GM12891 (cell line): ENCODE measurements at regions not wholly inside any gene's neighbourhood (a gene's known extent, or its start where the extent isn't known, plus 50 kb on each side); places are given as distances from the start of the nearest gene placed in this dataset.

ENCODE experiments used
- PAX5 ChIP-seq: IDR thresholded peaks from 2 replicates; pipeline ENCODE4 v1.6.1; 2011; ENCODE audit warnings: low read length, moderate library complexity, mild to moderate bottlenecking; ENCODE audit not compliant: insufficient read depth, severe bottlenecking
- POLR2A ChIP-seq: IDR thresholded peaks from 2 replicates; pipeline ENCODE4 v1.6.1; 2011; ENCODE audit warnings: low read depth, low read length, control low read depth
- POLR2AphosphoS5 ChIP-seq: IDR thresholded peaks from 2 replicates; pipeline ENCODE4 v1.6.1; 2011; ENCODE audit warnings: low read depth, low read length, control low read depth
- POU2F2 ChIP-seq: IDR thresholded peaks from 2 replicates; pipeline ENCODE4 v1.6.1; 2011; ENCODE audit warnings: low read depth, mild to moderate bottlenecking, control low read depth, low read length, moderate library complexity
- SPI1 ChIP-seq: IDR thresholded peaks from 2 replicates; pipeline ENCODE4 v1.6.1; 2011; ENCODE audit warnings: low read depth, low read length, control low read depth
- TAF1 ChIP-seq: IDR thresholded peaks from 2 replicates; pipeline ENCODE4 v1.6.1; 2011; ENCODE audit warnings: low read depth, low read length, control low read depth

DNA sequence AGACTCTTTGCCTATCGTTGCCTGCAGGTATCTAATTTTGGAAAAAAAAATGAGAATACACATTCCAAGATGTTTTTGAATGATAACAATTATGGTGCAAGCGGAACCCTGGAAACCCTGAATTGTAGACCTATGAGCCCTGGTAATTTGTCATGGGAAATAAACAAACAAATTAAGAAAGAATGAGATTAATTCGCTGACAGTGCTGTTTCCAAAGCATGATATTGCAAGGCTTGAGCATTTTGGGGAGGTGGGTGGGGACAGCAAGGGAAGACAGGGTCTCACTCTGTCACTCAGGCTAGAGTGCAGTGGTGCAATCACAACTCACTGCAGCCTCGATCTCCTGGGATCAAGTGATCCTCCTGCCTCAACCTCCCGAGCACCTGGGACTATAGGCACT lies 900.3 kb downstream of the IPMK start:
- TF ChIP-seq POLR2AphosphoS5, result no peak
- TF ChIP-seq POLR2A, result no peak
- TF ChIP-seq SPI1, result no peak
- TF ChIP-seq TAF1, result no peak
- TF ChIP-seq POU2F2, result no peak
- no peak for TF ChIP-seq PAX5
